IMR-90 (cell line): ENCODE measurements at regions not wholly inside any gene's neighbourhood (a gene's known extent, or its start where the extent isn't known, plus 50 kb on each side); places are given as distances from the start of the nearest gene placed in this dataset.

Experiments
- ATAC-seq: fragments of 200-7000 bp; cut with Tn5 transposase; 2 replicates; pipeline ENCODE4 v1.9.1; 2020; ENCODE audit warnings: low read depth, mild to moderate bottlenecking, moderate library complexity
- BruUV-seq: library from RNA; stranded (reverse); fragments of 400-500 nt; replicated peaks from 2 replicates; lab custom pipeline; 2021; lab: Mats Ljungman, UMichigan
- CTCF ChIA-PET: fragments of 300-600 bp; formaldehyde crosslinking; extraction: SDS; loops from one replicate; lab custom pipeline; 2021; ENCODE audit warnings: antibody characterized with exemption; lab: Yijun Ruan, JAX
- POLR2A ChIA-PET: fragments of 300-600 bp; sonication (Branson Sonifier 250); formaldehyde crosslinking; loops from one replicate; lab custom pipeline; 2022; ENCODE audit warnings: antibody characterized with exemption; ENCODE audit not compliant: unreplicated experiment; lab: Charles Lee
- DNase-seq: peaks from one replicate; pipeline ENCODE4 v3.0.0; 2013
- H2AFZ ChIP-seq: replicated peaks from 2 replicates; pipeline ENCODE3; 2013; ENCODE audit warnings: low read length, mild to moderate bottlenecking; ENCODE audit not compliant: poor library complexity
- H2AK5ac ChIP-seq: 2 replicates; pipeline ENCODE4 v1.6.1; 2013; ENCODE audit warnings: low read depth, low read length, inconsistent platforms
- H2AK9ac ChIP-seq: replicated peaks from 2 replicates; pipeline ENCODE3; 2013; ENCODE audit warnings: mild to moderate bottlenecking, low read depth, low read length, moderate library complexity; ENCODE audit not compliant: poor library complexity
- H2BK120ac ChIP-seq: 2 replicates; pipeline ENCODE4 v1.6.1; 2013; ENCODE audit warnings: low read depth, low read length, inconsistent platforms
- H2BK15ac ChIP-seq: 3 replicates; pipeline ENCODE4 v1.6.1; 2013; ENCODE audit warnings: low read depth, low read length, inconsistent platforms
- H2BK20ac ChIP-seq: 2 replicates; pipeline ENCODE4 v1.6.1; 2013; ENCODE audit warnings: low read depth, mild to moderate bottlenecking, inconsistent platforms, low read length, moderate library complexity
- H2BK5ac ChIP-seq: 2 replicates; pipeline ENCODE4 v1.6.1; 2013; ENCODE audit warnings: mild to moderate bottlenecking, low read depth, low read length, inconsistent platforms; ENCODE audit not compliant: poor library complexity, severe bottlenecking
- H3K14ac ChIP-seq: replicated peaks from 2 replicates; pipeline ENCODE4 v1.6.1; 2013; ENCODE audit warnings: low read depth, low read length, inconsistent platforms
- H3K18ac ChIP-seq: 2 replicates; pipeline ENCODE4 v1.6.1; 2013; ENCODE audit warnings: low read depth, low read length, control low read depth
- H3K23ac ChIP-seq: 2 replicates; pipeline ENCODE4 v1.6.1; 2013; ENCODE audit warnings: low read depth, low read length, inconsistent platforms
- H3K27ac ChIP-seq: 2 replicates; pipeline ENCODE4 v1.5.1; 2013; ENCODE audit warnings: mild to moderate bottlenecking, control low read depth, low read length; ENCODE audit not compliant: insufficient read depth
- H3K27me3 ChIP-seq: 2 replicates; pipeline ENCODE4 v1.6.1; 2013; ENCODE audit warnings: low read length; ENCODE audit not compliant: control insufficient read depth, insufficient read depth
- H3K36me3 ChIP-seq: 2 replicates; pipeline ENCODE4 v1.6.1; 2013; ENCODE audit warnings: low read length, mixed read lengths; ENCODE audit not compliant: control insufficient read depth, insufficient read depth
- H3K4ac ChIP-seq: 2 replicates; pipeline ENCODE4 v1.6.1; 2013; ENCODE audit warnings: low read depth, low read length, inconsistent platforms
- H3K4me1 ChIP-seq: 2 replicates; pipeline ENCODE4 v1.6.1; 2013; ENCODE audit warnings: low read length, mixed read lengths; ENCODE audit not compliant: control insufficient read depth, insufficient read depth
- H3K4me2 ChIP-seq: 2 replicates; pipeline ENCODE4 v1.6.1; 2013; ENCODE audit warnings: low read depth, mild to moderate bottlenecking, control low read depth, low read length, moderate library complexity
- H3K4me3 ChIP-seq: 2 replicates; pipeline ENCODE4 v1.5.1; 2013; ENCODE audit warnings: low read depth, mild to moderate bottlenecking, control low read depth, low read length, moderate library complexity; ENCODE audit not compliant: insufficient read depth
- H3K56ac ChIP-seq: 2 replicates; pipeline ENCODE4 v1.6.1; 2013; ENCODE audit warnings: low read length, inconsistent platforms; ENCODE audit not compliant: insufficient read depth; ENCODE audit errors: extremely low read depth
- H3K79me1 ChIP-seq, 2 experiments: 2 replicates each; pipeline ENCODE4 v1.6.1; 2013; ENCODE audit warnings: low read length in 2 of 2, inconsistent platforms in 1 of 2, low read depth in 1 of 2
- H3K9ac ChIP-seq: 2 replicates; pipeline ENCODE4 v1.6.1; 2013; ENCODE audit warnings: low read depth, low read length, control low read depth
- H3K9me1 ChIP-seq: 2 replicates; pipeline ENCODE4 v1.6.1; 2013; ENCODE audit warnings: low read length, inconsistent platforms; ENCODE audit not compliant: insufficient read depth
- H3K9me3 ChIP-seq: 2 replicates; pipeline ENCODE4 v1.6.1; 2013; ENCODE audit warnings: low read length; ENCODE audit not compliant: control insufficient read depth, insufficient read depth
- H4K20me1 ChIP-seq: 2 replicates; pipeline ENCODE4 v1.6.1; 2013; ENCODE audit warnings: low read length, inconsistent platforms; ENCODE audit not compliant: insufficient read depth
- H4K5ac ChIP-seq: 2 replicates; pipeline ENCODE4 v1.6.1; 2013; ENCODE audit warnings: mild to moderate bottlenecking, low read depth, low read length, control low read depth
- H4K8ac ChIP-seq, 2 experiments: 2 replicates each; pipeline ENCODE4 v1.6.1; 2013; ENCODE audit warnings: low read depth in 2 of 2, low read length in 2 of 2, control low read depth in 1 of 2, inconsistent platforms in 1 of 2
- H4K91ac ChIP-seq: 2 replicates; pipeline ENCODE4 v1.6.1; 2013; ENCODE audit warnings: low read depth, low read length, inconsistent platforms; ENCODE audit not compliant: insufficient read depth
- BHLHE40 ChIP-seq: fragments of 150-350 bp; IDR thresholded peaks from 2 replicates; pipeline ENCODE4 v1.6.1; 2016; ENCODE audit warnings: mild to moderate bottlenecking, low read depth, low read length
- CEBPB ChIP-seq: IDR thresholded peaks from 2 replicates; pipeline ENCODE4 v1.6.1; 2012; ENCODE audit warnings: low read depth, low read length, improper control_type of control experiment
- CHD1 ChIP-seq: IDR thresholded peaks from 2 replicates; pipeline ENCODE4 v1.6.1; 2012; ENCODE audit warnings: low read depth, low read length, improper control_type of control experiment
- CTCF ChIP-seq: conservative IDR thresholded peaks from 2 replicates; pipeline ENCODE4 v1.5.1; 2012; ENCODE audit warnings: mild to moderate bottlenecking, low read depth, low read length, improper control_type of control experiment
- ELK1 ChIP-seq: fragments of 150-350 bp; IDR thresholded peaks from 2 replicates; pipeline ENCODE4 v1.6.1; 2016; ENCODE audit warnings: low read depth, mild to moderate bottlenecking, low read length, moderate library complexity, borderline replicate concordance
- FOS ChIP-seq: fragments of 150-350 bp; IDR thresholded peaks from 2 replicates; pipeline ENCODE4 v1.6.1; 2016; ENCODE audit warnings: low read depth, low read length
- MAFK ChIP-seq: IDR thresholded peaks from 2 replicates; pipeline ENCODE4 v1.6.1; 2012; ENCODE audit warnings: low read depth, low read length, improper control_type of control experiment
- MAZ ChIP-seq: IDR thresholded peaks from 2 replicates; pipeline ENCODE4 v1.6.1; 2012; ENCODE audit warnings: low read depth, mild to moderate bottlenecking, low read length, improper control_type of control experiment, moderate library complexity, borderline replicate concordance
- MXI1 ChIP-seq: IDR thresholded peaks from 2 replicates; pipeline ENCODE4 v1.6.1; 2012; ENCODE audit warnings: low read depth, mild to moderate bottlenecking, low read length, moderate library complexity, borderline replicate concordance
- NFE2L2 ChIP-seq: fragments of 150-350 bp; IDR thresholded peaks from 2 replicates; pipeline ENCODE4 v1.6.1; 2016; ENCODE audit warnings: low read depth, mild to moderate bottlenecking, low read length
- POLR2A ChIP-seq: IDR thresholded peaks from 2 replicates; pipeline ENCODE4 v1.6.1; 2012; ENCODE audit warnings: mild to moderate bottlenecking, low read depth, low read length
- RAD21 ChIP-seq: IDR thresholded peaks from 2 replicates; pipeline ENCODE4 v1.6.1; 2012; ENCODE audit warnings: low read length, improper control_type of control experiment
- RCOR1 ChIP-seq: IDR thresholded peaks from 2 replicates; pipeline ENCODE4 v1.6.1; 2012; ENCODE audit warnings: mild to moderate bottlenecking, low read length, improper control_type of control experiment; ENCODE audit not compliant: insufficient replicate concordance
- RFX5 ChIP-seq: IDR thresholded peaks from 2 replicates; pipeline ENCODE4 v1.8.0; 2012; ENCODE audit warnings: low read depth, mild to moderate bottlenecking, low read length, moderate library complexity
- SMC3 ChIP-seq: fragments of 150-350 bp; IDR thresholded peaks from 2 replicates; pipeline ENCODE4 v1.6.1; 2016; ENCODE audit warnings: low read depth, mild to moderate bottlenecking, antibody characterized with exemption, low read length, moderate library complexity
- USF2 ChIP-seq: fragments of 150-350 bp; IDR thresholded peaks from 2 replicates; pipeline ENCODE4 v1.6.1; 2017; ENCODE audit warnings: mild to moderate bottlenecking, antibody characterized with exemption, low read length, low read depth
- WGBS, 2 experiments: methylation state at CpG; one replicate each; pipeline versions ENCODE4 v1.1.5 to v1.1.7; 2013; ENCODE audit warnings: missing lambda C conversion rate in 2 of 2; ENCODE audit not compliant: insufficient read length in 1 of 2; ENCODE audit errors: extremely low coverage in 2 of 2; 5-methylcytosine and 5-hydroxymethylcytosine counted together
- dilution Hi-C: fragments of 300-500 bp; cut with HindIII; formaldehyde crosslinking; loops from one replicate; pipeline ENCODE4 v1.14.3; 2018; ENCODE audit warnings: low sequenced_read_pairs; ENCODE audit not compliant: unreplicated experiment
- in situ Hi-C: fragments of 300-500 bp; cut with MboI; formaldehyde crosslinking; loops from 3 replicates; pipeline ENCODE4 v1.14.3; 2019; ENCODE audit warnings: low sequenced_read_pairs, inconsistent platforms, mixed read lengths
- intact Hi-C: fragments of 100-400 bp; cut with micrococcal nuclease; formaldehyde crosslinking; loops from 2 replicates; pipeline ENCODE4 v1.10.0; 2022

DNA sequence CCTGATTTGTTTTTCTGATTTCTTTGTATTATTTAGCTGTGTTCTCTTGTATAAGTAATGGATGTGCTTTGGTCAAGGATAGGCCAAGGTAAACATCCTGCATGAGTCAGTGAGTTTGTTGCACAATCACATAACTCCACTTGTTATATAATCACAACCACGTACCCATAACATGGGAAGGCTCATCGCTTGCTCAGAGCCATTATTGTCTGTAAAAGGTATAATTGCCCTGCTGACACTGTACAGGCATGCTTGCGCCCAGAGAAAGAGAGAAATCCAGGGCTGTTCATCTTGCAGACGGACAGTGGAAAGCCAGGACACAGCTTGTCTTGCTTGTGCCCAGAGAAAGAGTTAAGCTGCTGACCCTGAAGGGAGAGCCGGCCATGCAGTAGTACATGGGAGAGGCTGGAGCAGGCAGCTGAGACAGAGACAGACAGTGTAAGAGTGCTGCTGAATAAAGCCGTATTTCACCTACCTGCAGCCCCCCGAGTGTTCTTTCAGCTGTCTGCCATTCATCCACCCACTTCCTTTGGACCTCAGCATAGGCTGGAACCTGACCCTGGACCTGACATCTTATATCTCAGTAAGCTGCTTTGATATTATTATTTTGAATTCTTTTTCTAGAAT lies 174.7 kb upstream of the DAAM1 start:
- no peak for TF ChIP-seq CTCF
- peak; percentile 93 for TF ChIP-seq CEBPB
- TF ChIP-seq NFE2L2 = no peak
- TF ChIP-seq USF2 = no peak
- no peak for TF ChIP-seq MAFK
- no peak for TF ChIP-seq MXI1
- TF ChIP-seq MAZ = no peak
- no peak for TF ChIP-seq FOS
- TF ChIP-seq RFX5 = peak; percentile 25; the same call in 1 of the 2 replicates
- TF ChIP-seq RAD21 = no peak
- TF ChIP-seq RCOR1 = no peak
- TF ChIP-seq SMC3 = no peak
- TF ChIP-seq ELK1 = no peak
- no peak for TF ChIP-seq POLR2A
- no peak for TF ChIP-seq CHD1
- TF ChIP-seq BHLHE40 = no peak
- no peaks in the 10 kb centered on the region for H3K36me3 ChIP-seq
- no peak overlapping the region for H2AK5ac ChIP-seq
- H2BK5ac ChIP-seq = no peak overlapping the region
- no peaks in the 10 kb centered on the region for H3K27me3 ChIP-seq
- H3K23ac ChIP-seq = no peak overlapping the region
- H3K4me3 ChIP-seq = no peak overlapping the region
- H3K79me1 ChIP-seq = no peaks in the 10 kb centered on the region
- H2AFZ ChIP-seq = no peak overlapping the region
- no peak overlapping the region for H3K14ac ChIP-seq
- no peak overlapping the region for H2AK9ac ChIP-seq
- POLR2A ChIA-PET = no interaction called here
- no peak overlapping the region for H2BK20ac ChIP-seq
- peaks cover 4% of the 10 kb centered on the region; the same call in 1 of the 2 replicates for H3K9me1 ChIP-seq
- intact Hi-C loops (no loop called here), in situ Hi-C loops (no loop called here), dilution Hi-C loops (no loop called here)
- no peak overlapping the region for H4K91ac ChIP-seq
- no peak overlapping the region for H4K5ac ChIP-seq
- H4K8ac ChIP-seq = no peak overlapping the region
- no peak overlapping the region for H3K18ac ChIP-seq
- H3K9me3 ChIP-seq = peaks cover 9% of the 10 kb centered on the region
- H3K4me2 ChIP-seq = no peak overlapping the region
- no peak overlapping the region for H3K9ac ChIP-seq
- H2BK15ac ChIP-seq = no peak overlapping the region
- DNase-seq (peak; percentile 68), ATAC-seq (peak; percentile 27; the same call in 1 of the 2 replicates)
- H3K27ac ChIP-seq = no peak overlapping the region
- no TSS peak for BruUV-seq
- no peaks in the 10 kb centered on the region for H4K20me1 ChIP-seq
- no peaks in the 10 kb centered on the region for H3K4me1 ChIP-seq
- H3K56ac ChIP-seq = no peak overlapping the region
- 72% methylated on average over 3 of the region's 7 CpGs; no CpG with 5 or more reads in 1 of the 2 experiments for WGBS, 2 experiments
- no peak overlapping the region for H2BK120ac ChIP-seq
- CTCF ChIA-PET = no interaction called here
- no peak overlapping the region for H3K4ac ChIP-seq
